Ishikawa (cell line): ENCODE measurements at regions not wholly inside any gene's neighbourhood (a gene's known extent, or its start where the extent isn't known, plus 50 kb on each side); places are given as distances from the start of the nearest gene placed in this dataset.

Experiments used
- CEBPB ChIP-seq: IDR thresholded peaks from 2 replicates; pipeline ENCODE4 v1.6.1; 2012
- CREB1 ChIP-seq: IDR thresholded peaks from 2 replicates; pipeline ENCODE4 v1.6.1; 2012; ENCODE audit warnings: low read depth
- EGR1 ChIP-seq: IDR thresholded peaks from 2 replicates; pipeline ENCODE4 v1.6.1; 2012
- EP300 ChIP-seq: IDR thresholded peaks from 2 replicates; pipeline ENCODE4 v1.6.1; 2012; ENCODE audit warnings: borderline replicate concordance
- FOXM1 ChIP-seq: IDR thresholded peaks from 2 replicates; pipeline ENCODE4 v1.6.1; 2012; ENCODE audit warnings: low read depth, borderline replicate concordance
- MAX ChIP-seq: IDR thresholded peaks from 2 replicates; pipeline ENCODE4 v1.6.1; 2012
- NFIC ChIP-seq: IDR thresholded peaks from 2 replicates; pipeline ENCODE4 v1.6.1; 2012
- RAD21 ChIP-seq: IDR thresholded peaks from 2 replicates; pipeline ENCODE4 v1.6.1; 2012; ENCODE audit warnings: low read depth
- REST ChIP-seq: IDR thresholded peaks from 2 replicates; pipeline ENCODE4 v1.6.1; 2012; ENCODE audit warnings: low read depth, mild to moderate bottlenecking
- TAF1 ChIP-seq: IDR thresholded peaks from 2 replicates; pipeline ENCODE4 v1.6.1; 2012; ENCODE audit warnings: low read depth, mild to moderate bottlenecking
- TCF12 ChIP-seq: IDR thresholded peaks from 2 replicates; pipeline ENCODE4 v1.6.1; 2012; ENCODE audit warnings: low read depth
- TEAD4 ChIP-seq: IDR thresholded peaks from 2 replicates; pipeline ENCODE4 v1.6.1; 2012
- USF1 ChIP-seq: IDR thresholded peaks from 2 replicates; pipeline ENCODE4 v1.6.1; 2012
- YY1 ChIP-seq: IDR thresholded peaks from 2 replicates; pipeline ENCODE4 v1.6.1; 2012; ENCODE audit warnings: low read depth
- ZBTB7A ChIP-seq: IDR thresholded peaks from 2 replicates; pipeline ENCODE4 v1.6.1; 2012; ENCODE audit warnings: low read depth

GRCh38 chr3:127113571-127113891 is 79.4 kb upstream of the PRR23E start:
- TF ChIP-seq EP300 (no peak), MAX (no peak), TCF12 (no peak), CREB1 (no peak), USF1 (no peak), ZBTB7A (no peak), CEBPB (no peak), RAD21 (no peak), EGR1 (no peak), NFIC (no peak), TAF1 (no peak), TEAD4 (no peak), FOXM1 (no peak), YY1 (no peak), REST (no peak)

- TF ChIP-seq RAD21 = no peak
- no peak for TF ChIP-seq CREB1
- no peak for TF ChIP-seq ZBTB7A
- no peak for TF ChIP-seq CEBPB
- TF ChIP-seq USF1 = no peak
- no peak for TF ChIP-seq TCF12
- TF ChIP-seq EP300 = no peak
- no peak for TF ChIP-seq FOXM1
- TF ChIP-seq MAX = no peak
- TF ChIP-seq NFIC = no peak
- no peak for TF ChIP-seq TAF1
- no peak for TF ChIP-seq TEAD4
- no peak for TF ChIP-seq EGR1
- no peak for TF ChIP-seq REST
- no peak for TF ChIP-seq YY1
Measured at GRCh38 chr3:127114337-127115070, 78.4 kb upstream of the PRR23E start.

GRCh38 chr3:127115691-127116351 is 77.1 kb upstream of the PRR23E start:
- TF ChIP-seq USF1 (no peak), RAD21 (no peak), NFIC (no peak), CEBPB (no peak), TCF12 (no peak), CREB1 (no peak), TEAD4 (no peak), EGR1 (no peak), TAF1 (no peak)

GRCh38 chr3:127118366-127118765 is 74.6 kb upstream of the PRR23E start:
- TF ChIP-seq FOXM1 (no peak), YY1 (no peak)

- no peak for TF ChIP-seq TAF1
- TF ChIP-seq TCF12 = no peak
Measured at GRCh38 chr3:127119693-127120464, 73.1 kb upstream of the PRR23E start.
